ENCODE measurements at regions not wholly inside any gene's neighbourhood (a gene's known extent, or its start where the extent isn't known, plus 50 kb on each side); places are given as distances from the start of the nearest gene placed in this dataset.
"Not testable (repeated sequence)": the region's sequence is repeated elsewhere in the genome, so short reads cannot be mapped to it uniquely, and the experiment has no call there.

- Histone ChIP-seq H3K4me1 (ENCODE audit: insufficient read depth, low read length) (no peaks in the 10 kb centered on the region), H3K4me3 (ENCODE audit: low read length in 2 of 2) (no peak overlapping the region), H3K27me3 (ENCODE audit: insufficient read depth, low read length) (no peaks in the 10 kb centered on the region), H3K9me3 (ENCODE audit: control insufficient read depth in 1 of 2, low read length in 2 of 2) (peaks cover 0 to 6% of the 10 kb centered on the region in 2 donors), H3K27ac (ENCODE audit: low read depth, low read length) (no peak overlapping the region), H3K36me3 (ENCODE audit: insufficient read depth, low read length) (no peaks in the 10 kb centered on the region)
- H3K9me3 Mint-ChIP-seq = peaks cover 2 to 81% (median 35%) of the 10 kb centered on the region in 8 donors
- no peaks in the 10 kb centered on the region for H3K27me3 Mint-ChIP-seq
- peaks cover 3 to 4% of the 10 kb centered on the region in 2 donors for H3K36me3 Mint-ChIP-seq
- POLR2A ChIA-PET (ENCODE audit: partially characterized antibody) = no interaction called here
- no peak for DNase-seq
- no peaks in the 10 kb centered on the region for H3K4me1 Mint-ChIP-seq
- intact Hi-C loops (cut with micrococcal nuclease) = no loop called here
- CTCF ChIA-PET (ENCODE audit: partially characterized antibody) = no interaction called here
- no peak overlapping the region for H3K4me3 Mint-ChIP-seq
- no peak overlapping the region for H3K27ac Mint-ChIP-seq
Measured at GRCh38 chr12:34305176-34305575, 282.9 kb downstream of the ALG10 start.

GRCh38 chr12:34306133-34306830, 284.0 kb downstream of the ALG10 start:
- Mint-ChIP-seq H3K4me3 (no peak overlapping the region), H3K36me3 (peaks cover 0 to 2% of the 10 kb centered on the region in 2 donors), H3K27ac (no peak overlapping the region), H3K9me3 (peaks cover 2 to 74% (median 35%) of the 10 kb centered on the region in 8 donors), H3K27me3 (no peaks in the 10 kb centered on the region), H3K4me1 (no peaks in the 10 kb centered on the region)
- Histone ChIP-seq H3K4me3 (ENCODE audit: low read length in 2 of 2) (no peak overlapping the region), H3K27me3 (ENCODE audit: insufficient read depth, low read length) (no peaks in the 10 kb centered on the region), H3K9me3 (ENCODE audit: control insufficient read depth in 1 of 2, low read length in 2 of 2) (peaks cover 0 to 6% of the 10 kb centered on the region in 2 donors), H3K4me1 (ENCODE audit: insufficient read depth, low read length) (no peaks in the 10 kb centered on the region), H3K27ac (ENCODE audit: low read depth, low read length) (no peak overlapping the region), H3K36me3 (ENCODE audit: insufficient read depth, low read length) (no peaks in the 10 kb centered on the region)
- ChIA-PET CTCF (ENCODE audit: partially characterized antibody) (no interaction called here), POLR2A (ENCODE audit: partially characterized antibody) (no interaction called here)
- DNase-seq = peak in 1 of 5 donors; percentile 11
- intact Hi-C loops (cut with micrococcal nuclease) = no loop called here

- H3K9me3 Mint-ChIP-seq = peaks cover 9 to 73% (median 31%) of the 10 kb centered on the region in 8 donors
- H3K9me3 ChIP-seq (ENCODE audit: control insufficient read depth in 1 of 2, low read length in 2 of 2); H3K27me3 Mint-ChIP-seq; H3K4me1 ChIP-seq (ENCODE audit: insufficient read depth, low read length); H3K4me1 Mint-ChIP-seq; DNase-seq; POLR2A ChIA-PET (ENCODE audit: partially characterized antibody); H3K36me3 Mint-ChIP-seq; H3K4me3 ChIP-seq (ENCODE audit: low read length in 2 of 2); H3K27me3 ChIP-seq (ENCODE audit: insufficient read depth, low read length); H3K36me3 ChIP-seq (ENCODE audit: insufficient read depth, low read length); H3K4me3 Mint-ChIP-seq; intact Hi-C loops (cut with micrococcal nuclease); CTCF ChIA-PET (ENCODE audit: partially characterized antibody); H3K27ac Mint-ChIP-seq; H3K27ac ChIP-seq (ENCODE audit: low read depth, low read length): not testable (repeated sequence)
Measured at GRCh38 chr12:34309806-34310804, 287.8 kb downstream of the ALG10 start.

GRCh38 chr12:34311337-34311736, 289.0 kb downstream of the ALG10 start:
- POLR2A ChIA-PET (ENCODE audit: partially characterized antibody) = no interaction called here
- H3K9me3 Mint-ChIP-seq = peaks cover 7 to 74% (median 30%) of the 10 kb centered on the region in 8 donors
- intact Hi-C loops (cut with micrococcal nuclease) = no loop called here

GRCh38 chr12:34327671-34328070, 305.4 kb downstream of the ALG10 start:
- no peak overlapping the region for H3K27ac Mint-ChIP-seq
- no peak overlapping the region for H3K4me3 Mint-ChIP-seq
- H3K36me3 ChIP-seq (ENCODE audit: insufficient read depth, low read length) = no peaks in the 10 kb centered on the region
- H3K4me1 ChIP-seq (ENCODE audit: insufficient read depth, low read length) = no peaks in the 10 kb centered on the region
- ChIA-PET CTCF (ENCODE audit: partially characterized antibody) (no interaction called here), POLR2A (ENCODE audit: partially characterized antibody) (no interaction called here)
- peaks cover 0 to 75% (median 41%) of the 10 kb centered on the region in 8 donors for H3K9me3 Mint-ChIP-seq
- H3K36me3 Mint-ChIP-seq = peaks cover 0 to 2% of the 10 kb centered on the region in 2 donors
- H3K27me3 Mint-ChIP-seq = no peaks in the 10 kb centered on the region
- intact Hi-C loops (cut with micrococcal nuclease) = no loop called here
- no peaks in the 10 kb centered on the region for H3K27me3 ChIP-seq (ENCODE audit: insufficient read depth, low read length)
- no peaks in the 10 kb centered on the region for H3K4me1 Mint-ChIP-seq
- no peaks in the 10 kb centered on the region for H3K9me3 ChIP-seq (ENCODE audit: control insufficient read depth in 1 of 2, low read length in 2 of 2)
- H3K27ac ChIP-seq (ENCODE audit: low read depth, low read length) = no peak overlapping the region
- no peak overlapping the region for H3K4me3 ChIP-seq (ENCODE audit: low read length in 2 of 2)
- no peak for DNase-seq

More at GRCh38 chr12:34311337-34311736, 289.0 kb downstream of the ALG10 start:
- H3K36me3 ChIP-seq (ENCODE audit: insufficient read depth, low read length) = no peaks in the 10 kb centered on the region
- DNase-seq = no peak
- H3K4me1 ChIP-seq (ENCODE audit: insufficient read depth, low read length) = no peaks in the 10 kb centered on the region
- Mint-ChIP-seq H3K4me3 (no peak overlapping the region), H3K27me3 (no peaks in the 10 kb centered on the region), H3K4me1 (no peaks in the 10 kb centered on the region), H3K27ac (peak overlapping the region in 1 of 7 donors; percentile 15), H3K36me3 (no peaks in the 10 kb centered on the region)
- no peak overlapping the region for H3K27ac ChIP-seq (ENCODE audit: low read depth, low read length)
- no peaks in the 10 kb centered on the region for H3K9me3 ChIP-seq (ENCODE audit: control insufficient read depth in 1 of 2, low read length in 2 of 2)
- H3K27me3 ChIP-seq (ENCODE audit: insufficient read depth, low read length) = no peaks in the 10 kb centered on the region
- CTCF ChIA-PET (ENCODE audit: partially characterized antibody) = no interaction called here
- H3K4me3 ChIP-seq (ENCODE audit: low read length in 2 of 2) = no peak overlapping the region

GRCh38 chr12:34333337-34333736, 311.0 kb downstream of the ALG10 start:
- Mint-ChIP-seq H3K36me3 (no peaks in the 10 kb centered on the region), H3K9me3 (peaks cover 0 to 38% (median 14%) of the 10 kb centered on the region in 8 donors)
- POLR2A ChIA-PET (ENCODE audit: partially characterized antibody) = no interaction called here

GRCh38 chr12:34334538-34334937, 312.2 kb downstream of the ALG10 start:
- Histone ChIP-seq H3K27me3 (ENCODE audit: insufficient read depth, low read length) (no peaks in the 10 kb centered on the region), H3K36me3 (ENCODE audit: insufficient read depth, low read length) (no peaks in the 10 kb centered on the region), H3K4me3 (ENCODE audit: low read length in 2 of 2) (no peak overlapping the region), H3K4me1 (ENCODE audit: insufficient read depth, low read length) (no peaks in the 10 kb centered on the region), H3K27ac (ENCODE audit: low read depth, low read length) (no peak overlapping the region), H3K9me3 (ENCODE audit: control insufficient read depth in 1 of 2, low read length in 2 of 2) (no peaks in the 10 kb centered on the region)
- H3K9me3 Mint-ChIP-seq = peaks cover 0 to 30% (median 5%) of the 10 kb centered on the region in 8 donors
- intact Hi-C loops (cut with micrococcal nuclease) = no loop called here
- H3K36me3 Mint-ChIP-seq = no peaks in the 10 kb centered on the region
- H3K4me3 Mint-ChIP-seq = no peak overlapping the region
- H3K27ac Mint-ChIP-seq = no peak overlapping the region
- DNase-seq = no peak
- CTCF ChIA-PET (ENCODE audit: partially characterized antibody) = no interaction called here
- no peaks in the 10 kb centered on the region for H3K27me3 Mint-ChIP-seq
- POLR2A ChIA-PET (ENCODE audit: partially characterized antibody) = no interaction called here
- no peaks in the 10 kb centered on the region for H3K4me1 Mint-ChIP-seq

More at GRCh38 chr12:34333337-34333736, 311.0 kb downstream of the ALG10 start:
- no peak overlapping the region for H3K27ac Mint-ChIP-seq
- H3K27ac ChIP-seq (ENCODE audit: low read depth, low read length) = no peak overlapping the region
- no peaks in the 10 kb centered on the region for H3K27me3 ChIP-seq (ENCODE audit: insufficient read depth, low read length)
- no peak for DNase-seq
- H3K27me3 Mint-ChIP-seq = no peaks in the 10 kb centered on the region
- CTCF ChIA-PET (ENCODE audit: partially characterized antibody) = no interaction called here
- H3K4me3 ChIP-seq (ENCODE audit: low read length in 2 of 2) = no peak overlapping the region
- intact Hi-C loops (cut with micrococcal nuclease) = no loop called here
- H3K36me3 ChIP-seq (ENCODE audit: insufficient read depth, low read length) = no peaks in the 10 kb centered on the region
- H3K4me3 Mint-ChIP-seq = no peak overlapping the region
- no peaks in the 10 kb centered on the region for H3K4me1 Mint-ChIP-seq
- no peaks in the 10 kb centered on the region for H3K4me1 ChIP-seq (ENCODE audit: insufficient read depth, low read length)
- H3K9me3 ChIP-seq (ENCODE audit: control insufficient read depth in 1 of 2, low read length in 2 of 2) = no peaks in the 10 kb centered on the region
